Heart left ventricle (tissue), 16 donors: ENCODE measurements at regions not wholly inside any gene's neighbourhood (a gene's known extent, or its start where the extent isn't known, plus 50 kb on each side); places are given as distances from the start of the nearest gene placed in this dataset.

Experiments used
- ATAC-seq, 4 donors: fragments of 200-7000 bp; cut with Tn5 transposase; one replicate each; pipeline ENCODE4 v1.9.1; 2020 to 2022; ENCODE audit warnings: moderate library complexity in 4 of 4, mild to moderate bottlenecking in 3 of 4, moderate number of reproducible peaks in 1 of 4
- DNase-seq, 5 donors: peaks; one replicate each; pipeline ENCODE4 v3.0.0-alpha.2; 2020
- H3K27ac ChIP-seq, 12 donors: fragments of 200-600 bp; sonication (generic) in 4 of 12; one replicate each; pipeline versions ENCODE4 v1.5.0 to v1.8.0; 2016 to 2022; ENCODE audit warnings: mild to moderate bottlenecking in 2 of 12
- H3K27me3 ChIP-seq, 9 donors: fragments of 200-600 bp; sonication (generic) in 2 of 9; one replicate each; pipeline versions ENCODE4 v1.5.1 to v1.8.0; 2016 to 2022; ENCODE audit warnings: mild to moderate bottlenecking in 3 of 9
- H3K36me3 ChIP-seq, 9 donors: fragments of 200-600 bp; sonication (generic) in 2 of 9; one replicate each; pipeline versions ENCODE4 v1.5.0 to v1.8.0; 2018 to 2022; ENCODE audit warnings: mild to moderate bottlenecking in 2 of 9
- H3K4me1 ChIP-seq, 12 donors: fragments of 200-600 bp; sonication (generic) in 4 of 12; one replicate each; pipeline versions ENCODE4 v1.5.0 to v1.8.0; 2016 to 2022; ENCODE audit warnings: mild to moderate bottlenecking in 3 of 12
- H3K4me3 ChIP-seq, 12 donors: fragments of 200-600 bp; sonication (generic) in 4 of 12; one replicate each; pipeline versions ENCODE4 v1.5.0 to v1.8.0; 2017 to 2022; ENCODE audit warnings: mild to moderate bottlenecking in 9 of 12, moderate library complexity in 4 of 12
- H3K9me3 ChIP-seq, 12 donors: fragments of 200-600 bp; sonication (generic) in 4 of 12; one replicate each; pipeline versions ENCODE4 v1.5.0 to v1.8.0; 2016 to 2022; ENCODE audit warnings: mild to moderate bottlenecking in 1 of 12
- CTCF ChIP-seq, 12 donors: fragments of 200-600 bp; sonication (generic) in 4 of 12; IDR thresholded peaks; one replicate each; pipeline versions ENCODE4 v1.5.0 to v1.8.0; 2018 to 2022; ENCODE audit warnings: antibody characterized with exemption in 12 of 12, mild to moderate bottlenecking in 5 of 12
- POLR2A ChIP-seq, 2 donors: fragments of 450-650 bp; IDR thresholded peaks; one replicate each; pipeline ENCODE4 v1.6.1; 2017; ENCODE audit warnings: antibody characterized with exemption in 2 of 2, mild to moderate bottlenecking in 2 of 2, moderate library complexity in 2 of 2
- WGBS, 4 donors: extraction: QIAGEN DNeasy Blood & Tissue Kit in 2 of 4; methylation state at CpG; one replicate each; pipeline versions ENCODE4 v1.1.5 to v1.1.7; 2013 to 2018; 5-methylcytosine and 5-hydroxymethylcytosine counted together
- intact Hi-C, 10 donors: fragments of 100-400 bp; cut with DNase I; formaldehyde crosslinking; loops; one replicate each; pipeline versions ENCODE4 v1.11.1 to v1.14.2; 2022
- donor health status: ischemic (EF 13 %, LVEDD 7.1; RV severe dilation, severe dysfunction).
- donor health status: healthy with polysubstance abuse.
- donor health status: DM: no; HTN: yes; CAD: no.
- donor health status: DM: no; HTN: no; CAD: no.
- donor health status: ischemic (EF 25% LVEDD 6.9; RV normal size, moderate dysfunction).
- donor health status: ischemic (EF 25% LVEDD 5.7; RV mildly dilated, moderate dysfunction).
- donor health status: healthy.
- donor health status: DM: yes; HTN: yes; CAD: no.
- donor health status: ischemic (EF 35%, LVEDD 5.7; RV mildly dilated, moderate dysfunction).
- donor health status: nonischemic (EF 11% LVEDD 7.7; RV severe dilation, severe dysfunction).
- donor health status: DM: yes; HTN: yes; CAD: no.
- donor health status: PGD.
- donor health status: ischemic (EF 29% LVEDD 5.4; RV normal size, mild dysfunction).
- donor health status: nonischemic (EF 23%, LVEDD 6.1; RV moderate dilation, normal function).

GRCh38 chr4:123666486-123666885 is 269.9 kb downstream of the SPRY1 start:
- H3K4me1 ChIP-seq, result no peaks in the 10 kb centered on the region
- TF ChIP-seq POLR2A (IDR thresholded peaks at IDR 0.05), result no peak
- no peak for TF ChIP-seq CTCF (IDR thresholded peaks at IDR 0.05)
- DNase-seq, result no peak
- H3K27ac ChIP-seq, result no peak overlapping the region
- intact Hi-C loops, result loop anchor here in 5 of 10 donors (10.0 kb wide), 5 partner anchors 262 to 598 kb away; no protein-coding TSS in a partner anchor
- H3K9me3 ChIP-seq, result no peaks in the 10 kb centered on the region
- no peaks in the 10 kb centered on the region for H3K27me3 ChIP-seq
- H3K4me3 ChIP-seq, result no peak overlapping the region
- H3K36me3 ChIP-seq, result no peaks in the 10 kb centered on the region
- no peak for ATAC-seq
- 94 to 98% (median 97%) methylated on average over 5 of the region's 5 CpGs for WGBS, 4 donors

GRCh38 chr4:123667496-123667895 is 270.9 kb downstream of the SPRY1 start:
- H3K4me3 ChIP-seq, result no peak overlapping the region
- TF ChIP-seq POLR2A (IDR thresholded peaks at IDR 0.05), result no peak
- no peak for TF ChIP-seq CTCF (IDR thresholded peaks at IDR 0.05)
- intact Hi-C loops, result loop anchor here in 5 of 10 donors (10.0 kb wide), 5 partner anchors 263 to 597 kb away; no protein-coding TSS in a partner anchor
- H3K4me1 ChIP-seq, result peaks cover 0 to 5% (median 0%) of the 10 kb centered on the region in 12 donors
- 95 to 99% (median 96%) methylated on average over 6 of the region's 6 CpGs for WGBS, 4 donors
- H3K9me3 ChIP-seq, result no peaks in the 10 kb centered on the region
- ATAC-seq (no peak), DNase-seq (no peak)
- H3K27ac ChIP-seq, result no peak overlapping the region
- no peaks in the 10 kb centered on the region for H3K36me3 ChIP-seq
- no peaks in the 10 kb centered on the region for H3K27me3 ChIP-seq

GRCh38 chr4:123667991-123668390 is 271.4 kb downstream of the SPRY1 start:
- no peak overlapping the region for H3K27ac ChIP-seq
- no peak for ATAC-seq
- H3K27me3 ChIP-seq, result no peaks in the 10 kb centered on the region
- H3K36me3 ChIP-seq, result no peaks in the 10 kb centered on the region
- peaks cover 0 to 10% (median 0%) of the 10 kb centered on the region in 12 donors for H3K4me1 ChIP-seq
- DNase-seq, result no peak
- H3K9me3 ChIP-seq, result no peaks in the 10 kb centered on the region
- 94 to 100% (median 95%) methylated on average over 2 of the region's 2 CpGs for WGBS, 4 donors
- no peak overlapping the region for H3K4me3 ChIP-seq
- TF ChIP-seq POLR2A (IDR thresholded peaks at IDR 0.05), result no peak
- intact Hi-C loops, result loop anchor here in 5 of 10 donors (10.0 kb wide), 5 partner anchors 263 to 597 kb away; no protein-coding TSS in a partner anchor

- TF ChIP-seq CTCF (IDR thresholded peaks at IDR 0.05) (no peak), POLR2A (IDR thresholded peaks at IDR 0.05) (no peak)
- Histone ChIP-seq H3K27me3 (no peaks in the 10 kb centered on the region), H3K36me3 (no peaks in the 10 kb centered on the region), H3K9me3 (no peaks in the 10 kb centered on the region), H3K27ac (peak overlapping the region in 1 of 12 donors; percentile 13), H3K4me3 (peak overlapping the region in 1 of 12 donors; percentile 11), H3K4me1 (peaks cover 0 to 20% (median 0%) of the 10 kb centered on the region in 12 donors)
- no peak for ATAC-seq
- intact Hi-C loops, result no loop called here
- 77 to 87% (median 86%) methylated on average over 4 of the region's 4 CpGs for WGBS, 4 donors
- no peak for DNase-seq
Observed at GRCh38 chr4:123671636-123672404, 275.2 kb downstream of the SPRY1 start.
